Posterior vena cava (tissue), 2 donors: ENCODE measurements at regions not wholly inside any gene's neighbourhood (a gene's known extent, or its start where the extent isn't known, plus 50 kb on each side); places are given as distances from the start of the nearest gene placed in this dataset.
"Not testable (repeated sequence)": the region's sequence is repeated elsewhere in the genome, so short reads cannot be mapped to it uniquely, and the experiment has no call there.

Experiments
- DNase-seq: peaks from one replicate; pipeline ENCODE4 v3.0.0-alpha.2; 2020; ENCODE audit warnings: low spot score
- intact Hi-C, 2 donors: fragments of 100-400 bp; cut with DNase I; formaldehyde crosslinking; loops; one replicate each; pipeline versions ENCODE4 v1.14.1 to v1.14.2; 2022 to 2023
- donor health status: DM: yes; HTN: yes; CAD: no.
- donor health status: DM: yes; HTN: yes; CAD: no.

GRCh38 chr5:74504463-74504862, 136.1 kb downstream of the ENC1 start:
- intact Hi-C loops = no loop called here
- DNase-seq = no peak

- no peak for DNase-seq
- intact Hi-C loops = no loop called here
These were observed 138.0 kb downstream of the ENC1 start for GRCh38 chr5:74502479-74502950.

GRCh38 chr5:74501674-74502478, 138.7 kb downstream of the ENC1 start:
- DNase-seq = no peak
- intact Hi-C loops = no loop called here

GRCh38 chr5:74500110-74500917, 140.2 kb downstream of the ENC1 start:
- DNase-seq = no peak
- intact Hi-C loops = no loop called here

GRCh38 chr5:74499256-74500050, 141.1 kb downstream of the ENC1 start:
- intact Hi-C loops = no loop called here
- DNase-seq = no peak

- no peak for DNase-seq
- intact Hi-C loops = no loop called here
These were observed 142.8 kb downstream of the ENC1 start for GRCh38 chr5:74497706-74498105.

GRCh38 chr5:74493411-74493810, 147.1 kb downstream of the ENC1 start:
- intact Hi-C loops = no loop called here
- no peak for DNase-seq

GRCh38 chr5:74492230-74492629, 148.3 kb downstream of the ENC1 start:
- intact Hi-C loops = no loop called here
- DNase-seq = no peak

GRCh38 chr5:74491586-74491985, 148.9 kb downstream of the ENC1 start:
- no peak for DNase-seq
- intact Hi-C loops = no loop called here

GRCh38 chr5:74490814-74491213, 149.7 kb downstream of the ENC1 start:
- no peak for DNase-seq
- intact Hi-C loops = no loop called here

- intact Hi-C loops = no loop called here
- DNase-seq = no peak
These were observed 157.5 kb downstream of the ENC1 start for GRCh38 chr5:74482990-74483389.

GRCh38 chr5:74482523-74482922, 158.0 kb downstream of the ENC1 start:
- intact Hi-C loops = no loop called here
- no peak for DNase-seq

GRCh38 chr5:74481357-74481756, 159.2 kb downstream of the ENC1 start:
- DNase-seq, intact Hi-C loops: not testable (repeated sequence)

GRCh38 chr5:74480201-74480600, 160.3 kb downstream of the ENC1 start:
- no peak for DNase-seq
- intact Hi-C loops = no loop called here

- intact Hi-C loops = no loop called here
- no peak for DNase-seq
These were observed 162.2 kb downstream of the ENC1 start for GRCh38 chr5:74478328-74478727.

- intact Hi-C loops = no loop called here
- DNase-seq = no peak
These were observed 162.8 kb downstream of the ENC1 start for GRCh38 chr5:74477761-74478160.

GRCh38 chr5:74476819-74477453, 163.6 kb downstream of the ENC1 start:
- DNase-seq = no peak
- intact Hi-C loops = no loop called here

GRCh38 chr5:74476046-74476818, 164.3 kb downstream of the ENC1 start:
- intact Hi-C loops = no loop called here
- DNase-seq = no peak

GRCh38 chr5:74471875-74472274, 168.7 kb downstream of the ENC1 start:
- intact Hi-C loops = no loop called here
- no peak for DNase-seq
